ENCODE measurements at regions not wholly inside any gene's neighbourhood (a gene's known extent, or its start where the extent isn't known, plus 50 kb on each side); places are given as distances from the start of the nearest gene placed in this dataset.
"Not testable (repeated sequence)": the region's sequence is repeated elsewhere in the genome, so short reads cannot be mapped to it uniquely, and the experiment has no call there.

DNA sequence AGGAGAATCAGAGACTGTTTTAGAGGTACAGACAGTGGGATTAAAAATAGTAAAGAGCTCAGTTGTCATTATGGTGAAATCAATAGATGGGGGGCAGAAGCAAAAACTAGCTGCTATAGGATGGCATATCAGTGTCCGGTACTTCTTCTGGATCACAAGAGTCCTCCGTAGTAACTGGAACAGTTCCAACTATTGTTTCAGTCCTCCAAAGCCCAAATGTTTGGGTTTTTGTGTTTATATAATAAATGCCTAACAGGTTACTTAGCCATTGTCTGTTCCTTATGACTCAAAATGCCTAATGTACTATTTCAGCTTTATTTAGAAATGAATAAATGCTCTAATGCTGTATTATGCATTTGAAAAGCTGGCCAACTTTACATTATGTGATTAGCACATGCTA is 401.2 kb downstream of the PTH2R start:
- no peak for DNase-seq

DNA sequence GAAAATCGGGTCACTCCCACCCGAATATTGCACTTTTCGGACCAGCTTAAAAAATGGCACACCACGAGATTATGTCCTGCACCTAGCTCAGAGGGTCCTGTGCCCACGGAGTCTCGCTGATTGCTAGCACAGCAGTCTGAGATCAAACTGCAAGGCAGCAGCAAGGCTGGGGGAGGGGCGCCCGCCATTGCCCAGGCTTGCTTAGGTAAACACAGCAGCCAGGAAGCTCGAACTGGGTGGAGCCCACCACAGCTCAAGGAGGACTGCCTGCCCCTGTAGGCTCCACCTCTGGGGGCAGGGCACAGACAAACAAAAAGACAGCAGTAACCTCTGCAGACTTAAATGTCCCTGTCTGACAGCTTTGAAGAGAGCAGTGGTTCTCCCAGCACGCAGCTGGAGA is 405.3 kb downstream of the PTH2R start:
- not testable (repeated sequence) for DNase-seq

DNA sequence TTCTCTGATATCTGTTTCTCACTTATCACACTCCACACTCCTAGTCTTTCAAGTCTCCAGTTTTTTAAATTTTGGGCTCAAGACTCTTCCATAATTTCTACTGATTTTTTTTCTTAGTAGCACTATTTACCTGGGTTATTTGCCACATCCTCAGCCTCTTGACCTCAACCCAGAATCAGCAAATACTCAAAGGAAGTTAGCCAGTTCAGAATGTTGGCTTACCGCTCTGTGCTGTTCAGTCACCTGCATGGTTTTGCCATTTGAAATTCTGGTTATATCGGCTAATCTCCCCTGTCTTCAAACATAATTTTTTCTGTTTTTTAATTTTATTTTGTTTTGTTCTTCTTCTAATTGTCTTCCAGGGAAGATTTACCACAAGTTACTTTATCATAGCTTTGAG is 412.6 kb downstream of the PTH2R start:
- no peak for DNase-seq

DNA sequence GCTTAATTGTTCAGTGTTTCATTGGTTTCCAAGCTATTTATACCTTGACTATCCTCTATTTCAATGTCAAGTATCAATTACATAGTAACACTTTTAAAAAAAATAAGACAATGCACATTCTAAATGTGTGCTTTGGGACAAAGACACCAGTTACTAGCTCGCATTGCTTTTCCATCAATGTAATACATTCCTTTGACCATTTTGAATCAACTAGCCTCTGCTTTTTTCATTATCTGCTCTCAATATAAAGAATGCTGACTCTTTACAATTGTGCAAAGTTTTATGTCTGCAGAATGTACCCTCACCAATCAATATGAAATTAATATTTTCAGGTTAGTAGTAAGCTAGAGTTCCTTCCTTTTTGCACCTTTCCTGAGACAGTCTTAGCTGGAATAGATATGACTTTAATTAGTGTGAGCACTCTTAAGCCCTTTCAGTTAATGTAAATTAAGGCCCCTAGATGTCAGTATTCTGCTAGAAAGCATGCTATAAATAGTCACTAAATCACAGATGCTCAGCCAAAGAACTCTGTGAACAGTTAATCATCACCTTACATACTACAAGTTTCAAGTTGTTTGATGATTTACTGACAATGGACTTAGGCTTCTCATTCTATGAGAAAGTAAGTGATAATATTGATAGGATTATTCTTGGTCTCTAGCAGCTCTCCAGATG is 413.6 kb downstream of the PTH2R start:
- DNase-seq, result no peak

DNA sequence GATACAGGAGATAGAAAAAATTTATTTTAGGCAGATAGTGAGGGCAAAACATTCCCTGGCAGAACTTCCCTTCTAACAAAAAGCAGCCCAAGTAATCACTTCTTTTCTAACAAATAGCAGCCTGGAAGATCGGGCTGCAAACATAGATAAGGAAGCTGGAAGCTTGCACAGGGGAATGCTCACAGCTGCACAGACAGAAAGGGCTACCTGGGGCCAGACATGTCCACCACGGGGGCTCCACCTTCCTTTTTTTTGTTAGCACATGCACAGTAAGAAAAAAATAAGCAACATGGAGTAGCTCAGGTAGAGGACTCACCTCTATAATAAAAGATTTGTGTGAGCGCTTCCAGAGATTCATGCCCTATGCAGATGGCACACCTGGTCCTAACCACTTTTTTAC is 420.5 kb downstream of the PTH2R start:
- no peak for DNase-seq

DNA sequence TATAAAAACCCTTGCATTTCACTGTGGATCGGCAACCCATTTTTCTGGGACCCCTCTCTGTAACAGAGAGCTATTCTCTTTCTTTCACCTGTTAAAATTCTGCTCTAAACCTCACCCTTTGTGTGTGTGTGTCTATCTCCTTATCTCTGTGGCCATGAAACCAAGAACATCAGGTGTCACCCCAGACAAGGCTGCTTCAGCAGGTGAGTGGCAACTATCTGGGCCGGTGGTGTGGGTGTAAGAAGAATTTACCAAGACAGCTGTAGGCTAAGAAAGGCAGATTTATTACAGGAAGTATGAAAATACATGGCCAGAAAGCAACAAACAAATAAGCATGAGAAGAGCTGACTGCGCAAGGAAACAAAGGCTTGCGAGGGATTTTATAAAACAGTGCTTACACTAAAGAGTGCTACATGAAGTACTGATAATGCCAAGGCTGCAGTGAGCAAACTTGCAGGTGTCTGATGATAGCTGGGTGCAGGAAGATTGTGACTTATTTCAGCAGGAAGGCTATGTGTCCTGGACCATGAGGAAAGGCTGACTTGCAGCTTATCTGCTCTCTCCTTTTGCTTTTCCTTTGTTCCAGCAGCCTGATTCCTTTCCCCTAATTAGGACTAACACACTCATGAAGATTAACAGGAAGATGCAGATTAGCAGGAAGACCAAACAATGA is 421.1 kb downstream of the PTH2R start:
- no peak for DNase-seq

DNA sequence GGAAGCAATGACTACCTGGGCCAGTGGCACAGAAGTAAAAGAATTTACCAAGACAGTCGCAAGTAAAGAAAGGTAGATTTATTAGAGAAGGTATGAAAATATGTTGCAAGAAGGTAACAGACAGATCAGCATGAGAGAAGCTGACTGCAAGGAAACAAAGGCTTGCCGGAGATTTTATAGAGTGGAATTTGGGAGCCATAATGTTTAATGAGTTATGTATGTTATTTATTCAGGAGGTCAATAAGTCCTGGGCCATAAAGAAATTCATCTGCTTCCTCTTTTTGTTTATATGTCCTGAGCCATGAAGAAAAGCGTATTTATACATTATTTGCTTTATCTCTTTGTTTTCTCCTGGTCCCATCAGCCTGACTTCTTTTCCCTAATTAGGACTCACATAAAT is 423.6 kb downstream of the PTH2R start:
- DNase-seq, result no peak

DNA sequence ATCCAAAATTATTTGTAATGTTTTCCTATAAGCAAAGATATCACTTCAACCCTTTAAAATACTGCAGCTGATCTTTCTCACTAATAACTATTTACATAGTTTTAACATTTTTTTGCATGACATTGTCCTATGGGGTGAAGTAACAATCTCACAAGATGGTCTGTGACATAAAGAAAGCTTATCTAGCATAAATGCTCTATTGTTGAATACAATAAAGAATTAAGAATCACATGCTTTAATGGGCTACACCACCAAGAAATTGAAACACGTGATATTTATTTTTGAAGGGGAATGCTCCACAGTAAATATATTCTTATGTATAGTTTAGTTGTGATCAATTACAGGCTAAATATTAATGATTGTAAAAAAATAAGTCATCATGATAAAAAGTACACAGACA is 441.1 kb downstream of the PTH2R start:
- no peak for DNase-seq

DNA sequence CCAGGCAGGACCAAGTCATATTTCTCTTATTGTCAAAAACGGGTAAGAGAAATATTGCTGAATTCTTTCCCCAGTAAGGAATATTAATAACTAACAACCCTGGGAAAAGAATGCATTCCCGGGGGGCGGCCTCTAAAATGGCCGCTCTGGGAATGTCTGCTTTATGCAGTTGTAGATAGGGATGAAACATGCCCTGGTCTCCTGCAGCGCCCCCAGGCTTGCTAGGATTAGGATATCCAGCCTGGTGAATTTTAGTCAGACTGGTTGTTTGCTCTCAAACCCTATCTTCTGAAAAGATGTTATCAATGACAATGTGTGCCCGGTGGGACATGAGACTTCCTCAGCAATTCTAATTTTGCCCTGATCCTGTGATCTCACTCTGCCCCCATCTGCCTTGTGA is 448.1 kb downstream of the PTH2R start:
- no peak for DNase-seq

DNA sequence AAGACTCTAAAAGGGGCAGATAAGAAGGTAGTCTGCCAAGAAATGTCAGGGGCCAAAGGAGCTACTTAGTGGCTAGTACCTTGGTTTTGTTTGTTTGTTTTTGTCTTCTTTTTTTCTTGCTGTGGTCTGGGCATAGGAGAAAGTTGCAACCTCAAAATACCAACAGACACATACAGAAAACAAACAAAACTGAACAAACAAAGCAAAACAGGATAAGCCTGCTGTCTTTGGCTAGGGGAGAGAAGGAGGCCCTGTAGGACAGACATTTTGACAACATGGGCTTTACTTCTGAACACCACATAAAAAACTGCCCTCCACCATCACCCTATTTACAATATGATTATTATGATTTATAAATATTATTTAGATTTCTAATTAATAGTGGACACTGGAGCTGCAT is 460.8 kb downstream of the PTH2R start:
- DNase-seq, result no peak

DNA sequence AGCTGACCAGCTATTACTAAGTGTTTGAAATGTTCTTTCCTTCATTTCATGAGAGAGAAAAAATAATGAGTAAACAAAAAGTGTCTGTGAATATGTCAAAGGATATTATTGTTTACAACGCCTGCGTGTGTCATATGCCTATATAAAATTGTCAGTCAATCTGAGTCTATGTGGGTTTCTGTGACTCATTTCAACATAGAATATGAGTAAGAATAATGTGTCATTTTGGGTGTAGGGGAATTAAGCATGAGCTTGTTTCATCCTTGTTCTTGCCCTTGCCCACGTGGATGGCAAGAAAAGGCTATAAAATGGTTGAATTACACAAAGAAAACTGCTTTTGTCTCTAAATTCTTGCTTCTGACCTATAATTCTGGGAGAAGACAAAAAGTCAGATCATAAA is 466.0 kb downstream of the PTH2R start:
- DNase-seq, result no peak

DNA sequence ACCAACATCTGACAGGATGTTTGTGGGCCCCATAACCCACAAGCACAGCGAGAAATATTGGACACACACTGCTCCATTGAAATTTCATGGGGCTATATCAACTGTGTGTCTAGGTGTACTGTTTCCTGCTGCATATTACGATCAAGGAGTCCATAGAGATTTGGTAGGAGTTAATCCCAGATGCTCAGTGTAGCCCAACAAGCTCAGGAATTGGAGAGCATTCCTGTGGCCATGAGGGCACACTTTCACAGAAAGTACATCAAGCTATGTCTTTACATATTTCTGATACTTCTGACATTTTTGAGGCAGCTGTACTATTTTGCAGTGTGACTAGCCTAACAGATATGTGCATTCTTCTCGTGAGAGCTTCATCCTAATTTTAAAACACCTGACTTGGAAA is 473.1 kb downstream of the PTH2R start:
- no peak for DNase-seq

DNA sequence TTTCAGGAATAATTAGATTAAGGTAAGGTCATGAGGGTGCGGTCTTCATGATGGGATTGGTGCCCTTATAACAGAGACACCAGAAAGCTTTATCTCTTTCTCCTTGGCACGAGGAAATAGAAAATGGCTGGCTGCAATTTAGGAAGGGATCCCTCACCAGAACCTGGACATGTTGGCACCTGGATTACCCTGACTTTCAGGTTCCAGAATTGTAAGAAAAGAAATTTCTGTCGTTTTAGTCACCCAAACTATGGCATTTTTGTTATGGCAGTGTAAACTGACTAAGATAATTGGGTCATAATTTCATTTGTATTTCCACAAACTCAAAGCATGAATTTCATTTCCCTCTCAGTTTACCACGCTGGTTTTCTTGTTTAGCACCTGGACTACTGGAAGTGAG is 473.6 kb downstream of the PTH2R start:
- DNase-seq, result no peak

DNA sequence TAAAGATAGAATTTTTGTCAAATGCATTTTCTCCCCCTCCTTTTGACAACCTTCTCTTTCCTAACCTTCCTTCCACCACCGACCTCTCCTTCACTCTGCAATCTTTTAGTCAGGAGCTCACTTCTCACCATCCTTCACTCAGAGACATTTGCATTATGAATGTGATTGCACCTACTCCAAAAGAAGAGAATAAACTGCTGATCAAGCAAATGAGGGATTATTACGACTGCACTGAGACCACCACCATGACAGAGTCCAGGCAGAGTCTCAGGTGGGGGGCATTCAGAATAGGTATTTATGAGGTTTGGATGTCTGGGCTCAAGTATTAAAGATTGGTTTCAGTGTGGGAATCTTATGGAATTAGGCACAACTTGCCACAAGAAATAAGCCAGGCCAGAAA is 483.9 kb downstream of the PTH2R start:
- no peak for DNase-seq

DNA sequence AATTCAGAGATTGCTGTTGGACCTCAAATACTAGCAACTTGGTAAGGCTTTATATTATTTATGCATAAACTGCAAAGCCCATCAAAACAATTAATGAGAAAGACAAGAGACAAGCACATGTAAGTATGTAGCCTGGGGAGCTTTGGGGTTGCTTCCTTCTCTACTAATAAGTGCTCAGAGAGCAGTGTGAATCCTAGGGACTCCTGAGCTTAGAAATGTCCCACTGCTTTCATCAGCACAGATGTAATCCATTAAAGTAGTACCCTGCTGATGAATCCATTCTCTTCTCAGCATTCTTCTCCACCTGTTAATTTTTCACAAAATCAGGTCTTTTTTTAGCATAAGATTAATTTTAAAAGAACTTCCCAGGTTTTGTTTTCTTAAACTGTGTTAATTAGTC is 485.6 kb downstream of the PTH2R start:
- no peak for DNase-seq

DNA sequence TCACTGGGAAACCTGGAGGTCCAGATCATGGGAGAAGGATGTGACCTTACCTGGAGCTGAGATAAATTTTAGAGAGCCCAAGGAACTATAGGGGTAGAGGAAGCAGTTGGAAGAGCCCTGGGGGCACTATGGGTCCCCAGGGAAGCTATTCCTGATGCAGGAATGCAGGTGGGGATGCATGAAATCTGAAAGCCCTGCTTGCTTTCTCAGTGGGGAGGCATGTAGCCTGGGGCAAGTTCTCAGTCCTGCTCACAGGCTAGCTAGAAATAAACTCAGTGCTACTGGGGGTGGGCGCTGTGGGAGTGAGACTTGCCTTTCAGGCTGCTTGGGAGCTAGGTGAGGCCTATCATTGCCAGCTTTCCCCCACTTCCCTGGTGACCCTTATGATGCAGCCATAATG is 499.7 kb downstream of the PTH2R start:
- DNase-seq, result no peak

DNA sequence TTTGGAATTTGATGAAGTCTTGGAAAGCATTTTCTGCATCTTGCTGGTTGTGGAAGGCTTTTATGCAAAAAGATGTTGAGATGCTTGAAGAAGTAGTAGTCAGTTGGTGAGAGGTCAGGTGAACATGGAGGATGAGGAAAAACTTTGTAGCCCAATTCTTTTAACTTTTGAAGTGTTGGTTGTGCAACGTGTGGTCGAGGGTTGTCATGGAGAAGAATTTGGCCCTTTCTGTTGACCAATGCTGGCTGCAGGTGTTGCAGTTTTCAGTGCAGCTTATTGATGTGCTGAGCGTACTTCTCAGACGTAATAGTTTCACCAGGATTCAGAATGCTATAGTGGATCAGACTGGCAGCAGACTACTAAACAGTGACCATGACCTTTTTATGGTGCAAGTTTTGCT is 508.4 kb upstream of the MAP2 start:
- no peak for DNase-seq

DNA sequence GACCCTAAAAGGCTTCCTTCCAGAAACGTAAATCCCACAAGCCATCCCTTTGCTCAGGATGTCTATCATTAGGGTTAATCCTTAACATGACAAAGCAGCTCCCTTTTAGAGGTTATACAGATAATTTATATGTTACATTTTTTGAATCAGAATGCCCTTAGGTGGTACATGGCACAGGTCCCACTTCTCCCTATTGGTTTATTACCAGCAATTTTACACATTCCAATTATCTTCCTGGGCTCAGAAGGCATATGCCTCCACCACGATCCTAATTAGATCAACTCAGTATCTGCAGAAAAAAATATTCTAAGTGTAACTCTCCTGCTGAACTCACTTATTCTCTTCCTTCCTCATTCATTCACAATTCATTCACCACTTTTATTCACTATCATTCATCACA is 507.0 kb upstream of the MAP2 start:
- DNase-seq, result no peak

DNA sequence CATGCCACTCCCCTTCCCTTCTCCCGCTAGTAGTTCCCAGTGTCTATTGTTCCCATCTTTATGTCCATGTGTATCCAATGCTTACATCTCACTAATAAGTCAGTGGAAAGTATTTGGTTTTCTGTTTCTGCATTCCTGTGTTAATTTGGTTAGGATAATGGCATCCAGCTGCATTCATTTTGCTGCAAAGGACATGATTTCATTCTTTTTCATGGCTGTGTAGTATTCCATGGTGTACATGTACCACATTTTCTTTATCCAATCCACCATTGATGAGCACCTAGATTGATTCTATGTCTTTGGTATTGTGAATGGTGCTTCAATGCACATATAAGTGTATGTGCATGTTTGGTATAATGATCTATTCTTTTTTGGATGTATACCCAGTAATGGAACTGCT is 502.5 kb upstream of the MAP2 start:
- not testable (repeated sequence) for DNase-seq

DNA sequence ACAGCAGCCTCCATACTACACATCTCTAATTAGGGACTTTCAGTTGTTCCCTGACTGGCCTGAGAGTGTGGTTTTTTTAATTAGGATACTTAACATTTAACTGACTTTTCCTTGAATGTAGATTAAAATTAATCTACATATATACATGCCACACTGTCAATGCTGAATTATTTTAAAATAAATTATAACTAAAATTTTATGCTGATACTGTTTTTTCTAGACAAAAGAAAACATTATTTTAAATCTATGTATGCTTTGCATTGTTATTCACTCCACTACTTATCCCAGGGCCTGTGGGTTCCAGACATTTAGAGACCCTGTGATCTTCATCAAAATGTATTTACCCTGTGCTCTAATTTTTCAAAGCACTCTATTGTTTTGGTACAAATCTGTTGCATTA is 496.0 kb upstream of the MAP2 start:
- no peak for DNase-seq

DNA sequence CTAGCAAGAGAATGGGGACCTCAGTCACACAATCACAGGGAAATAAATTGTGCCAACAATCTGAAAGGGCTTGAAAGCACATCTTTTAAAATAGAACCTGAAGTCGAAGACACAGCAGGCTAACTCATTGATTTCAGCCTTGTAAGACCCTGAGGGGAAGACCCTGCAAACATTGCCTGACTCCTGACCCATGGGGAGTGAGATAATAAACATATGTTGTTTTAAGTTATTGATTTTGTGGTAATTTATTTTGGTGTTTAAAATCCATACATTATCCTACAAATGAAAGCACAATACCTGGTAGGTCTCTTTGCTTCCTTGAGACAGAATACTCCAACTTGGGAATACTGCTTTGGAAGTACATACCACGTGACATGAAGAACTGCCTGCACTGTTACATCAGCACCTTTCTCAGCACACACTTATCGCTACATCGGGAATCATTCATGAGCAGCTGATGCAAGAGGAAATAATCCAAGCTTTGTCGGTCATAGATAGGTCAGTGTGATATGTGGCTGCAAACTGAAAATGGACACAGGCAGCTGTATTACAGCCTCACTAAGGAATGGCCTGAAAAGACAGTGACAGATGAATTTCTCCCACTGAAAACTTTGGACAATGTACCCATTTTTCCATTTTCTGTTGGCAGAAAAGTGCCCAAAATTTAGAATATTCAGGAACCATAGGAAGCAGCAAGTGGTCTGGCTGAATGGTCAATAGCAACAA is 494.5 kb upstream of the MAP2 start:
- DNase-seq, result no peak

DNA sequence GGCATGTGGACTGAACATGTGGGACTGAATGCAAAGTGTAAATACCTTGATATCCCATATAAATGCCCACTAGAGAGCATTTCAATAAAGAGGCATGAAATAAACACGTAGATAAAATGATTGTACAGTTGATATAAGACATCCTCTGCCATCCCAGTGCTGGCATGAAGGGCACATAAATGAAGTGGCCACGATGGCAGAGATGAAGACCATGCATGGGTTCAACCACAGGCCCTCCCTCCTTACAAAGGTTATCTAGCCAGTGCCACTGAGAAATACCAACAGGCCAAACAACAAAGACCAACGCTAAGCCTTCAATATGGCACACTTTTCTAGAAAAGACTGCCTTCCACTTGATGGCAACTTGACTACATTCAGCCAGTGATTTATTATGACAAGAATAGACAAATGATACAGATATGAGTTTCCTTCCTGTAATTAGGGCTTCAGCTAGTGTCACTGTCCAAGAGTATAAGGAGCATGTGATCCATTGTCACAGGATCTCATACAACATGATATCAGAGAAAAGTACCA is 493.9 kb upstream of the MAP2 start:
- no peak for DNase-seq

DNA sequence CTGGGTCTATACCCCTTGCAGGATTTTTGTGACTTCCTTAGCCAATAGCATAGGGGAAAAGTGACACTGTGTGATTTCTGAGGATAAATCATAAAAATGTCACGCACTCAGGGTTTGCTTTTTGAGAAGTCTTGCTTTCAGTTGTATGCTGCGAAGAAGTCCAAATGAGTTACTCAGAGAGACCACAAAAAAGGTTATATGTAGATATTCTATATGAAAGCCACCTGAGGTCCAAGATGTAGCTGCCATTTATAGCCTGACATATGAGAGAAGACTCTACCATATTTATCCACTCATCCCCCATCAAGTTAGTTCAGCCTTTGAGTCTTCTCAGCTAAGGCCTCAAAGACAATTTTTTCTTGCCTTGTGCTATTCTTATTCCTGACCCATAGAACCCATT is 488.3 kb upstream of the MAP2 start:
- no peak for DNase-seq

DNA sequence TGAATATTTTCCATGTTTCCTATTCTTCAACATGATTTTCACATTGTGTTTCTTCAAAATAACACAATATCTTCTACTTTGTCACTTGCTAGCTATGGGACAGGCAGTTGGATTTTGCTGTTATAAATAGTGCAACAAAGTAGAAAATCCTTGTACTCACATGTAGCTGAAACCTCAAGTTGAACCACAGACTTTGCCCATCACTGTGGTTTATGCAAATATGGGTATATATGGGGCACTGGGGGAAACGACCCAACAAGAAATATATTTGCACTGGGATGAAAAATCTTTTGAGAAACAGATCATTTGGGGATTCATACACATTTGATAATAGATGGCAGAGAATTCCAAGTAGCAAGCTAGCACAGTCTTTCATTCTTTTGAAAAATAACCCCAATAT is 486.3 kb upstream of the MAP2 start:
- DNase-seq, result no peak
